GM12875 (cell line): ENCODE measurements at regions not wholly inside any gene's neighbourhood (a gene's known extent, or its start where the extent isn't known, plus 50 kb on each side); places are given as distances from the start of the nearest gene placed in this dataset.

ENCODE experiments used
- H3K4me3 ChIP-seq: one replicate; pipeline ENCODE4 v1.5.1; 2011; ENCODE audit warnings: low read depth, low read length, control low read depth
- TF ChIP-seq, protein P1 (sequence below): IDR thresholded peaks from 2 replicates; pipeline ENCODE4 v1.5.1; 2011; ENCODE audit warnings: low read depth, mild to moderate bottlenecking, control low read depth, inconsistent platforms, low read length, moderate library complexity, borderline replicate concordance; ENCODE audit not compliant: insufficient read depth

DNA sequence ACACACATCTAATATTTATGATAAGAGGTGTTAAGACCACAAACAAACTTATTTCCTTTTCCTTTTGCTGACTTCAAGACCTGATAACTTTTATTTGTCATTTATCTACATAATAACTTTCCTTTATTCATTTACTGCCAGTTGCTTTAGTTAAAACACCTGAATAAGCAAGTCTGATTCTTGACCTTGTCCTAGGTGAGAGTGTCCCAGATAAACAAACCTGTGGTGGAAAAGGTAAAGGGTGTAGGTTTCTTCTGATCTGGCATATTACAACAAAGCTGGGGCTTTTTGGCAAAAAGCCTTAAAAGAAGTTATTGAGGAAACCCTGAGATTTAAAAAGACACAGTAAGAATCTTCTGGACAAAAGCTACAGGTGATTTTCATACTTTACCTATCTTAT, 191.5 kb downstream of the ZBBX start:
- TF ChIP-seq, protein P1, sequence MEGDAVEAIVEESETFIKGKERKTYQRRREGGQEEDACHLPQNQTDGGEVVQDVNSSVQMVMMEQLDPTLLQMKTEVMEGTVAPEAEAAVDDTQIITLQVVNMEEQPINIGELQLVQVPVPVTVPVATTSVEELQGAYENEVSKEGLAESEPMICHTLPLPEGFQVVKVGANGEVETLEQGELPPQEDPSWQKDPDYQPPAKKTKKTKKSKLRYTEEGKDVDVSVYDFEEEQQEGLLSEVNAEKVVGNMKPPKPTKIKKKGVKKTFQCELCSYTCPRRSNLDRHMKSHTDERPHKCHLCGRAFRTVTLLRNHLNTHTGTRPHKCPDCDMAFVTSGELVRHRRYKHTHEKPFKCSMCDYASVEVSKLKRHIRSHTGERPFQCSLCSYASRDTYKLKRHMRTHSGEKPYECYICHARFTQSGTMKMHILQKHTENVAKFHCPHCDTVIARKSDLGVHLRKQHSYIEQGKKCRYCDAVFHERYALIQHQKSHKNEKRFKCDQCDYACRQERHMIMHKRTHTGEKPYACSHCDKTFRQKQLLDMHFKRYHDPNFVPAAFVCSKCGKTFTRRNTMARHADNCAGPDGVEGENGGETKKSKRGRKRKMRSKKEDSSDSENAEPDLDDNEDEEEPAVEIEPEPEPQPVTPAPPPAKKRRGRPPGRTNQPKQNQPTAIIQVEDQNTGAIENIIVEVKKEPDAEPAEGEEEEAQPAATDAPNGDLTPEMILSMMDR, result no peak

DNA sequence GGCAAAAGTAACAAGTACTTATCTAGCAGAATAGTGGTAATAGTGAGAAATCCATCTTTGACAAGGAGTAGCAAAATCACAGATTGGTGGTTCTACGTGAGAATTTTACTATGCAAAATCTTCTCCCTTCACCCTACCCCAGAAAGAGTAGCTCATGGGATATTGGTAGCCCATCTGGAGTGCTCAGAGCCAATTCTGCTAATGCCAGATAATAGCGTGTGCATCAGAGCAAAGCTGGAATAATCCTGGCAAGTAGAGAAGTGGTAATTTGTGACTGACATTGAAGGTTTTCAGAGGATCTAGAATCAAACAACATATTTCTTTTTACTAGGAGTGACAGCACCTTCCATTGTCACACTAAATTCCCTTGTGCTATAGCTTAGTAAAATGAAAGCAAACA, 192.9 kb downstream of the ZBBX start:
- H3K4me3 ChIP-seq, result no peak overlapping the region
- TF ChIP-seq, protein P1, result no peak

More for the DNA sequence above, 191.5 kb downstream of the ZBBX start:
- no peak overlapping the region for H3K4me3 ChIP-seq

DNA sequence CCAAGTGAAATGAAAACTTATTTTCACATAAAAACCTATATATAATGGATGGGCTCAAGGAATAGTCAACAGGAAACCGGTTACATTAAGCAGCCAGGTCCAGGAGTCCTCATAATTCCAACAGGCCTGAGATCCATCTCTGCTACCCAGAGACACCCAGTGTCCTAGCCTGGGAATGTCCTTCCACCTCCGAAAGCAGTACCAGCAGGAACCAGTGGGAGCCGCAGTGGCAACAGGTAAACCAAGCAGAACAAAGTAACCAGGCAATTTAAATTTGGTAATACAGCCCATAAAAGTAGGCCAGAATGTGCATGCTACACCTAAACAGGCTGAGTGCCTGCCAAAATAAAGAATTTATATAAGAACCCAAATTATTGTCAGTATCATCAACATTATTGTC, 195.6 kb downstream of the ZBBX start:
- TF ChIP-seq, protein P1, result no peak

DNA sequence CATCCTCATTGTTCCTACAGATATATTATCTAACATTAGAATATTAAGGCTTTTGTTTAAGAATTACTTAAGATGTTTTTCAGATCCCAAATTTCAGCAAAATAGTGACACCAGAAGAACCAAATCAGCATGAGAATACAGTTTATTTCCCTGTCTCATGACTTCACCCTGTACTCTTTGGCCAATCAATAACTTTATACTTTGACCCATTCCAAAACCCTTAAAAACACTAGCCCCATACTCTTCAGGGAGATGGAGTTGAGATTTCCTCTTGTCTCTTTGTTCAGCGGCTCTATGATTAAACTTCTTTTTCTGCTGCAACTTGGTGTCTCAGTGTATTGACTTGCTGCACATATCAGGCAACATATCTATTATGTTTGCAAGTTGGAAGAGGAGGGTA, 207.7 kb downstream of the ZBBX start:
- TF ChIP-seq, protein P1, result no peak
- H3K4me3 ChIP-seq, result no peak overlapping the region

More for the DNA sequence above, 195.6 kb downstream of the ZBBX start:
- no peak overlapping the region for H3K4me3 ChIP-seq

DNA sequence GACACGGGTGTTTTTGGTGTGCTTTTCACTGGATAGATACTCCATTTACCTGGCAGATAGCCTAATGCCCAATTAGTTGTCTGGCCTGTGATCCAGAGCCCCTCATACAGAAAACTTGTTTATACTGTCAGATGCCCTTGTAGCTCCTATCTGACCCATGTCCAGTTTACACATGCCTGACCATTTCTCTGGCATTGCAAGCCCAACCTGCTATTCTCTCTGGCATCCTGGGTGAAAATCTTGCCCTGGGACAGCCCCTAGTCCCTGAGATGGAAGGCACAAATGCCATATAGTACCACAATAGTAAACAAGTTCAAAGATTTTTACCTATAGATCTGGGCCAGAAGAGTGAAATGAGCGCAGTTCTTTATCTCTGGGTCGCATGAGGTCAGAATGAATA, 212.6 kb downstream of the ZBBX start:
- no peak overlapping the region for H3K4me3 ChIP-seq
- TF ChIP-seq, protein P1, result no peak

DNA sequence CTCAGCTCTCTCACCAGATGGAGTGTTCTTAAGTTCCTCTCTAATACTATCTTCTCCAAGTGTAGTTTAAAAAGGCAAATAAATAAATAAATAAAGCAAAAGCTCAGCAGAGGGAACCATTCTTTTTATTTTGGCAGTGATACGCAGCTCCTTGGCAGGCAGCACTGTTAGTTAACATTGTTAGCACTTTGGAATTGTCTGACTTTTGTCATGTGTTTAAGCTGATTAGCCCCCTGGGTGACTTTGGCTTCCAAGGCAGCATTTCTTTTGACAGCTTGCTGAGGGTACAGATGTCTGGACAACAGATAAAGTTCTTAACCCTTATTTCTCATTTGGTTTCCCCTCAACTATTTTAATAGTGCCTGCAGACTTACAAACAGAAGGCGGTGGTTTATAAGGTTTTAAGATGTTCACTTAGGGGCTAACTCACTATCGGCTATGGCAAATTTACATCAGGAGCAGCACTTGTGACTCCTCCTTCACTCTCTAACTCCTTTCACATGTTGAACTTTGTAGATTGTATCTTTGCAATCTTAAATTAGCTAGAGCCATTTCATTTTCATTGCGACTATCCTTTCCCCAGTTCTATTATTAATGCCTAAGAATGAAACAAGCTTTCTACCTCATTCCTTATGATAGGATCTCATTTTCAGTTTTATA, 213.4 kb downstream of the ZBBX start:
- TF ChIP-seq, protein P1, result no peak
- H3K4me3 ChIP-seq, result no peak overlapping the region

DNA sequence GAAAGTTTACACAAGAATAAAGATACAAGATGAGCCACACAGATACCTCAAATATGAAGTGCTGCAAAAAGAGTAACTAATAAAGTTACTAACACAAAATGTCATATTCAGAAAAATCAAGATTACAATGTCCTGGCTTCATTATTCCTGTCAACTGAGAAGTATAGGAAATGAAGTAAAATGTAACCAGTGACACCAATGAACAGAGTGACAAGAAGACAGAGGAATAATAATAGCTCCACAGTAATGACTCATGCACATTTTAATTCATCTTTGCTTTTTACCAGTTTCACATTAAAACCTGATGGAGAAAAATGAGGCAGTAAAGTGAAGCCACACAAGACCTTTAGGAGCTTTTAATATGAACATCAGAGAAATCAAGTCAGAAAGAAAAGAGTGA, 214.1 kb downstream of the ZBBX start:
- TF ChIP-seq, protein P1, result no peak
- H3K4me3 ChIP-seq, result no peak overlapping the region
